HG03520 (cell line): ENCODE measurements at regions not wholly inside any gene's neighbourhood (a gene's known extent, or its start where the extent isn't known, plus 50 kb on each side); places are given as distances from the start of the nearest gene placed in this dataset.
"Not testable (repeated sequence)": the region's sequence is repeated elsewhere in the genome, so short reads cannot be mapped to it uniquely, and the experiment has no call there.

Source experiments
- ATAC-seq: cut with Tn5 transposase; IDR thresholded peaks from one replicate; pipeline ENCODE4 v1.9.1; 2021; ENCODE audit warnings: mild to moderate bottlenecking, moderate library complexity; ENCODE audit not compliant: unreplicated experiment

DNA sequence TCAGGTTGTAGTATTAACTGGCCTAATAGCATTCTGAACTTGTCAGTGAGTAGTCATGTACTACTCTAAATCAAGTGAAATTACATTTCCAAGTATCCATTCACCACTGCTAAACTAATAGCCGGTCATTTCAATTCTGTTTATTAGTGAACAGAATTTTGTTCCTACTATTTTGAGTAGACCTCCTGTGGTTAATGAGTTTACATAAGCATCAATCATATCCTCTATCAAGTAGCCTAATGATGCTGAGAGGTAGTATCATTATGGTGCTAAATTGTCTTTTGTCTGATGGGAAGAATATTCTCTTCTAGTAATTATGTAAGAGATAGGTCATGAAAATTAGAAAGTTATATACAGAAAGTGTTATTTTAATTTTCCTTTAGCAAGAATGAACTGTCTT is 602.8 kb downstream of the KCNT2 start:
- ATAC-seq, result no peak

DNA sequence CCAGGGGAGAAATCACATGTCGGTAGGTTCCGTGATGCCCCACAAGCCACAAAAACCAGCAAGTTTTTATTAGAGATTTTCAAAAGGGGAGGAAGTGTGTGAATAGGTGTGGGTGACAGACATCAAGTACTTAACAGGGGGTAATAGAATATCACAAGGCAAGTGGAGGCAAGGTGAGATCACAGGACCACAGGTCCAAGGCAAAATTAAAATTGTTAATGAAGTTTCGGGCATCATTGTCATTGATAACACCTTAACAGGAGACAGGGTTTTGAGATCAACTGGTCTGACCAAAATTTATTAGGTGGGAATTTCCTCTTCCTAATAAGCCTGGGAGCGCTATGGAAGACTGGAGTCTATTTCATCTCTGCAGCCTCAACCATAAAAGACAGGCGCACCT is 603.9 kb downstream of the KCNT2 start:
- ATAC-seq, result not testable (repeated sequence)

DNA sequence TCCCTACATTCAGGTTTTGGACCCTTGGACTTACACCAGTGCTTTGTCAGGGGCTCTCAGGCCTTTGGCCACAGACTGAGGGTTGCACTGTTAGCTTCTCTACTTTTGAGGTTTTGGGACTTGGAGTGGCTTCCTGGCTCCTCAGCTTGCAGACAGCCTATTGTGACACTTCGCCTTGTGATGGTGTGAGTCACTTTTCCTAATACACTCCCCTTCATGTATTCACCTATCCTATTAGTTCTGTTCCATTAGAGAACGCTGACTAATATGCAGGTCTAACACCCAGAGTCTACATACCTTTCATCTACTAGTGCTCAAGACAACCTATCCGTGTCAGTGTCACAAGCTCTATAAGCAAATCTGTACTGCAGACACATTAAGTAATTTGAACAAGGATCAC is 605.3 kb downstream of the KCNT2 start:
- ATAC-seq, result no peak

DNA sequence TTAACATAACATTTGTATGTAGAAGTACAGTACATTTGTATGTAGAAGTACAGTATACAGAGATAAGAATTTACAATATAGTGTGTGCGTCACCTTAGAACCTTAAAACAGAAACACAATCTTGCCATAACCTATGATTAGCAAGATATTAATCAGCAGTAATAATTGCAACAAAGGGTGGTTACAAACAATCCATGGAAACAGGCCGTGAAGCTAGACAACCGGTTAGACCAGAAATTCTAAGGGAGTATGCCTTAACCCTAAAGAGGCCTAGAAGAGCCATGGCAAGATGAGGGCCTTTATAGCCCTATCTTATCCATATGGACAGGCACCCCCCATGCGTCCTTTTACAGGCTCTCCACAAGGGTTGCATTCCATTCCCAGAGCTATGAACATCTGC is 605.9 kb downstream of the KCNT2 start:
- ATAC-seq, result not testable (repeated sequence)

DNA sequence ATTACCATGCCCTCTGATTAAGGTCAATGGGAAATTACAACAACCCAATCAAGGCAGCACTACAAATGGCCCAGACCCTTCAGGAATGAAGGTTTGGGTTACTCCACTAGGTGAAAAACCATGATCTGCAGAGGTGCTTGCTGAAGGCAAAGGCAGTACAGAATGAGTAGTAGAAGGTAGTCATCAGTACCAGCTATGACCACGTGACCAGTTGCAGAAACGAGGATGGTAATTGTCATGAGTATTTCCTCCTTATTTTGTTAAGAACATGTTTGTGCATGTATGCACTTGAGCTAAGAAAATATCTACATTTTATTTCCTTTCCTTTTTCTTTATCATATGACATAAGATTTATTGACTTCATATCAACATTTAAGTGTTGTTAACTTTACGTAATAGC is 607.1 kb downstream of the KCNT2 start:
- no peak for ATAC-seq

DNA sequence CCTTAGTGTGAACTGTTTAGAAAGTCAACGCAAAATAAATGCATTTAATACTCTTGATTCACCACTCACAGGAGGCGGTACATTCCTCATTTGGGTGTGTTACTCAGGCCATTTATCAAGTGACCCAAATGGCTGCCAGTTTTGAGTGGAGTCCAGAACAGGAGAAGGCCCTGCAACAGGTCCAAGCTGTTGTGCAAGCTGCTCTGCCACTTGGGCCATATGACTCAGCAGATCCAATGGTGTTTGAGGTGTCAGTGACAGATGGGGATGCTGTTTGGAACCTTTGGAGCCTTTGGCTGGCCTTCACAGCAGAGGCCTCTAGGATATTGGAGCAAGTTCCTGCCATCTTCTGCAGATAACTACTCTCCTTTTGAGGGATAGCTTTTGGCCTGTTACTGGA is 609.2 kb downstream of the KCNT2 start:
- no peak for ATAC-seq

DNA sequence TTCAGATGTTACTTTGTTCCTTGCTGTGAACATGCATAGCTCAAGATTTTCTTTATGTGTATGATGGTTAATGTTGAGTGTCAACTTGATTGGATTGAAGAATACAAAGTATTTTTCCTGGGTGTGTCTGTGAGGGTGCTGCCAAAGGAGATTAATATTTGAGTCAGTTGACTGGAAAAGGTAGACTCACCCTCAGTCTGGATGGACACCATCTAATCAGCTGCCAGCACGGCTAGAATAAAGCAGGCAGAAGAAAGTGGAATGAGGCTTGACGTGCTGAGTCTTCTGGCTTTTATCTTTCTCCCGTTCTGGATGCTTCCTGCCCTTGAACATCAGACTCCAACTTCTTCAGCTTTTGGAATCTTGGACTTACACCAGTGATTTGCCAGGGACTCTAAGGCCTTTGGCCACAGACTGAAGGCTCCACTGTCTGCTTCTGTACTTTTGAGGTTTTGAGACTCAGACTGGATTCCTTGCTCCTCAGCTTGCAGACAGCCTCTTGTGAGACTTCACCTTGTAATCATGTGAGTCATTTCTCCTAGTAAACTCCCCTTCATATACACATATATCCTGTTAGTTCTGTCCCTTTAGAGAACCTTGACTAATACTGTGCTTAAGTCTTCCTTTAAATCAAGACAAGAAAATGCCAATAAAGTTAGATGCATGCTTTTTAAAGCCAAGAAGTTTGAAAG is 626.6 kb downstream of the KCNT2 start:
- ATAC-seq, result no peak

DNA sequence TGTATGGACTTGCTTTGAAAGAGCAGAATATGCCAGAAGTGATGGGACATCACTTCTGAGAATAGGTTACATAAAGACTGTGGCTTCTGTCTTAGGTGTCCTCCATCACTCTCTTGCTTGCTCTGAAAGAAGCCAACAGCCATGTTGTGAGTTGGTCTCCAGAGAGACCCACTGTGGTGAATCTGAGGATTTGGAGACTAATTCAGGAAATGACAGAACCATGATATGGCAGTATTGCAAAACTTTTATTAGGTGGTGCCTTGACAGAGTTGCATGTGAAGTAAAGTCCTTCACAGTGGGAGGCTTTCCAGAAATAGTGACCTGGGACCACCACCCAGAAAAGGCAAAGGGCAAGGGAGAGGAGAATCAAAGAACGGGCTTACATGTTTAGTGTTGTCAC is 628.6 kb downstream of the KCNT2 start:
- no peak for ATAC-seq

DNA sequence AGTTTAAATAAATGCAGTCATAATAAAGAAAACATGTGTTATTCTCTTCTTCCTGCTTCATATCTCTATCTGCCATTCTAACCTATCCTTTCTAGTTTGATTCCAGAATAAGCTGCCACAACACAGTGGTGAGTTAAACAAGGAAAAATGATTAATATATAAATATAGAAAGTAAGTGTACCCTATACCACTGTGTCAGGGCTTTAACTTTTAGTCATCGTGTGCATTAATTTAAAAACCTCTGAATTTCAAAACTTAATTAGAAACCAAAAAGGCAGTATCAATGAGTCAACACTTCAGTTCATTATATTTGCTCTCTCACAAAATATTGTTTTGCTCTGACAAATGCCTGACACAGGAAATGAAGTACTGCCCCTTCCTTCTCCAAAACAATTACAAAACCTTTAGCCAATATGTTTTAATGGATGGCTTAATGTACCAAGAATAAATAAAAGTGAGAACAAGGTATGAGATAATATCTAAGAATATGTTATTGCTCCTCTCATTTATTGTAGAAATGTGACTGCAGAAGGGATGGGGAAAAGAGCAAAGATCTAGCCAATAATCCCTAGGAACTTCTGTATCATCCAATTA is 634.8 kb downstream of the KCNT2 start:
- ATAC-seq, result no peak

DNA sequence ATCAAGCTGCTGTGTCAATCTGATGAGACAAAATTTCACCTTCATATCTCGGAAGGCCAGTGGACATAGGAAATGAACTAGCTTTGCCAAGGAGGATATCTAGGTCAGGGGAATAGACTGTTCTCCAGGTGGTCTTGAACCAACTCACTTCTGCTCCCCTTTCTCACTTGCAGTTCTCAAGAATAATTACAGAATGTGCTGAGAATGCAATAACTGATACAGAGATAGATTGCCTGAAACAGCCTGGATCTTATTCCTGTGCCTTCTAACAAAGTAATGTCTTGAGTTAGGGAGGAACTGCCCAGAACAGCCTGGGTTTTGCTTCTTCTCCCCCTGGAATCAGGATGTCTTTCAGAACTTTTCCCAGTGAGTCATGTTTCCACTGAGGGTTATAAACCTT is 636.7 kb downstream of the KCNT2 start:
- ATAC-seq, result no peak

DNA sequence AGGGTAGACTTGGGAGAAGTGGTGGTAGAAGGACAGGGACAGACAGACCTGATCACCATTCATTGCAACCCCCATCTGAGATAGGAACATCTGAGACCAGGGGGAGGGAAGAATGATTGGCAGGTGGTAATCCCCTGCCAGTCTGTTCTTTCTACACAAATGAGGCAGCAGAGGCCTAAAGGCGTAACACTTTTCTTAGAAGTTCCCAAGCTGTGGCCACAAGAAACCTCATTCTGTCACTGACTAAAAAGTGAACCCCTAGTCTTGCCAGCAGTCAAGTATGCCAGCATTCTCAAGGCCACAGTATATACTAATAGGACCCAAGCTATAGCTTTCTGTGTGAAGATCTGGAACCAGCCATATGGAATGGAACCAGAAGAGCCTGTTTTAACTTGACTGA is 638.0 kb downstream of the KCNT2 start:
- ATAC-seq, result no peak

DNA sequence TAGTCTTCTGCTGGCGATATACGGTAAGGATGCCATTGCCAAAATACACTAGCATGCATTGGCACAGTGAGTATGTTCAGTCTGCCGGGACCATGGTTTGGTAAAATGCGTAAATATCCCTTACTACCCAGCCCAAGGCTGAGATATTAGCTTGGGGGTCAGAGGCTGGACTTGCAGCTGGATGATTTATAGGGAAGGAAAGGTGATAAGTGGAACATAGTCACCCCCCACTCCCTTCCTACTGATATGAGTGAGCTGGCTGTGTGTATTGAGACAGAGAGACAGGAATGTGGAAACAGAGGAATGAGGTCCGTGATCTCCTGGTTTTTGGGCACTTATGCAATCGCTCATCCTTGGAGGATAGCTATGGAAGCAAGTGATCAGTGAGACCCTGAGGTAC is 642.8 kb downstream of the KCNT2 start:
- ATAC-seq, result no peak

DNA sequence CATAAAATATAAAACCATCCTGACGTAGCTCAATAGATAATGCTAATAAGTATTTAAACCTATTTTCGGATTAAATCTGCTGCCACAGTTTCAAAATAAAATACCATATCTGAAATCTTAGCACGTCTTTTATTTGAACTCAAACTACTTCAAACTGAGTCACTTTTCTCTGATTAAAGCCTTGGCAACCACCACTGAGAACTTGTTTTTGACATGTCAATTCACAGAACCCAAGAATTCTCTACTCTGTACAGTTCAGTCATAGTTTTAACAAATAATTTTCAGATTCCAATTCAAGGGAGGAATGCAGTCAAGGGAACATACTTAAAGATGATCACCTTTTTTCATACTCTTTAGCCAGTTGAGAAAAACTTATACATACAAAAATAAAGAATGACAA is 643.2 kb downstream of the KCNT2 start:
- ATAC-seq, result no peak

DNA sequence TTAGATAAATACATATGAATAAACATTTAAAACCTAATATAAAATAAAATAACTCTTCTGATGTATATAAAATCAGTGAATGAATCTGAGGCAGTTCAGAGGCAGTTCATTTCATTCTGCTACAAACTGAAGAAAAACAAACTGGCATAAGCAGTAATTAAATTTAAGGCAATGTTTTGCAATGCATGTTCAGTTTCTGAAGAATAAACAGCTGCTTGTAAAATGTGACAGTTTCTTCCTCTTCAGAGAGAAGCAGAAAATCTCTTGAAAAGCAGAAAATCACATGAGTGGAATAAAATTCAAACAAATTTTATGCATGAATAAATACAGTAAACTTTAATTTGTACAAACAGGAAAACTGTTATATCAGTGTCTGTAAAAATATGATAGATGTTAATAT is 643.7 kb downstream of the KCNT2 start:
- no peak for ATAC-seq

DNA sequence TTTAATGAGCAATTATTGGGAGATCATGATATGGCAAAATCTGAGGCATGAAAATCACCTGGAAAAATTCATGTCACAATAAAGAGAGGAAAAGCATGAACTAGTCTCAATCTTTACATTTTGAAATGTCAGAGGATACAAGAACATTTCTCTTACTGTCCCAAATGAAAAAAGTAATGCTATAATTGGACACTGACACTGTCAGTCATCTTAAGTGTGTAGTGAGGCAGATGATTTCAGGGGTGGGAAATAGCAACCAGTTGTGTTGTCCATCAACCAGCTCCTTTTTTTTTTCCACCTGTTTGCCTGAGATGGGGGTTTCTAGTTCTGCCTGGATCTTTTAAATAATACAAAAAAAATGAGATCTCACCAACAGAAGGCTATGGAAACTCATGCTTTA is 646.2 kb downstream of the KCNT2 start:
- no peak for ATAC-seq

DNA sequence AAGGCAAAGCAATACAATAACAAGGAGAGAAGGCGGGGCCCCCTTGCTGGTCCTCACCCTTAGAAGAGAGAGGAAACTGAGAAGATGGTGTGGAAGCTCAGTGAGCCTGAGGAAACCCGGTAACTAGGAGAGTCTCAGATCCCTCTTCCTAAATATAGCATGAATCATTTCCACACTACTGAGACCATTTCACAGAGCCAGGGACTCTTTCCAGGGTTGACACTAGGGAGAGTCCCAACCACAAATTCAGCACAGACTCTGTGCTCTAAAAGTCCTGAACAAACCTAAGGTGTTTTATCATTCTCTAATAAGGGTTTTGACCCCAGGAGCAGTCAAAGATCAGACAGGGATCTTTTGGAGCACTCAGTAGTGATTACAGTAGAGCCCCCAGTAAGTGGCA is 647.7 kb downstream of the KCNT2 start:
- ATAC-seq, result no peak

DNA sequence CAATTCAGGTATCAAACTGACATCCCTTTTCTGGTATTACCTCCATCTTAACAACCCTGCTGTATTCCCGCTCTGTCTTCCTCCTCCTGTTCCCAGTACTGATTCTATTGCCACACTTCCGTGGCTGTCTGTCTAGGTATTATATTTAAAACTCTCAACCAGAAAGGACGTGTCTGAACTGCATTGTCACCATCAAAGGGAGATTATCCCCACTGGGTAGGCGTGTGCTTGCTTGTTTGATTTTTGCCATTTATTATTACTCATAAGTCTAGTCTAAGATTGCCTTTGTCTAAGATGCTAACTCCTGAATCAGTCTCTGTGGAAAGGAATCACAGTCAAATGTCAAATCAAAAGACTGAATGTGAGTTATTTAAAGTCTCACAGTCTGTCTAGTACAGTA is 650.1 kb downstream of the KCNT2 start:
- ATAC-seq, result no peak

DNA sequence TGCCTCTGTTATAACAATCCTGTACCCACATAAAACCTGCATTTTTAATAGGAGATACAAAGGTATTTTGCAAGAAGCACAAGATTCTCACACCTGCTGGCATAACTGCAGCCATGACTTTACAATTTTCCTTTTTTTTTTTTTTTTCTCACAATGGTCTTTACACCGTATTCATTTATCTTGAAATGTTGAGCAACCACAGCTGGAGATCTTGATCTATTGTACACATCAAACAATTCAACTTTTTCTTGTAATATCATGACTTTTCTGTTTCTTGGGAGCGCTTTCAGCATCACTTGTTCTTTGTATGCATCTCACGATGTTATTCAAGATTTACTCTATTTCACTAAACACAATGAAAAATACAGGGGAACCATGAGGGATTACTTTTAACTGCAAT is 651.4 kb downstream of the KCNT2 start:
- ATAC-seq, result no peak

DNA sequence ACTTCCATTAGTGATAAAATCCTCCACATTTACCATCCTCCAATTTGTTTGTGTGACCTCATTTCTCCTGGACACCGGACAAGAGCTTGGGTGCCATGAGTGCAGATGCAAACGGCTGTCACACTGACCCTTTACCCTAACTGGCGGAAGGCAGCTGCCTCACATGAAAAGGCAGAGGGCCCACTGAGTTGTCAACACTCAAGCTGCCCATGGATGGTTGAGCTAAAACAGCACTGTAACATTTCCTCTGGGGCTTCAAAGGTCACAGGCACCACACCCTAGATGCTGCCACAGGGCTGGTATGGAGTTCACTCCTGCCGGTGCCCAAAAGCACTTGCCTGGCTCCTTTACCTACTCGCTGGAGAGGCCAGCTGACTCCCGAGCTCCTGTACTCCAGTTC is 653.4 kb downstream of the KCNT2 start:
- ATAC-seq, result no peak

DNA sequence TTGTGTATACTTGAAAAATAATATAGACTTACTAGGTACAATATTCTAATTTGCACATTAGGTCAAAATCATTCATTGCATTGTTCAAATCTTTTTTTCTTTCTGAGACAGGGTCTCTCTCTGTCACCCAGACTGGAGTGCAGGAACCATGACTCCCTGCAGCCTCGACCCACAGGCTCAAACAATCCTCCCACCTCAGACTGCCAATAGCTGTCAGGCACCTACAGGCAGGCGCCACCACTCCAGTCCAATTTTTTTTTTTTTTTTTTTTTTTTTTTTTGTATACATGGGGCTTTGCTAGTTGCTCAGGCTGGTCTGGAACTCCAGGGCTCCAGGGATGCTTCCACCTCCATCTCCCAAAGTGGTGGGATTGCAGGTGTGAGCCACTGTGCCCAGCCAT is 656.9 kb downstream of the KCNT2 start:
- ATAC-seq, result no peak

DNA sequence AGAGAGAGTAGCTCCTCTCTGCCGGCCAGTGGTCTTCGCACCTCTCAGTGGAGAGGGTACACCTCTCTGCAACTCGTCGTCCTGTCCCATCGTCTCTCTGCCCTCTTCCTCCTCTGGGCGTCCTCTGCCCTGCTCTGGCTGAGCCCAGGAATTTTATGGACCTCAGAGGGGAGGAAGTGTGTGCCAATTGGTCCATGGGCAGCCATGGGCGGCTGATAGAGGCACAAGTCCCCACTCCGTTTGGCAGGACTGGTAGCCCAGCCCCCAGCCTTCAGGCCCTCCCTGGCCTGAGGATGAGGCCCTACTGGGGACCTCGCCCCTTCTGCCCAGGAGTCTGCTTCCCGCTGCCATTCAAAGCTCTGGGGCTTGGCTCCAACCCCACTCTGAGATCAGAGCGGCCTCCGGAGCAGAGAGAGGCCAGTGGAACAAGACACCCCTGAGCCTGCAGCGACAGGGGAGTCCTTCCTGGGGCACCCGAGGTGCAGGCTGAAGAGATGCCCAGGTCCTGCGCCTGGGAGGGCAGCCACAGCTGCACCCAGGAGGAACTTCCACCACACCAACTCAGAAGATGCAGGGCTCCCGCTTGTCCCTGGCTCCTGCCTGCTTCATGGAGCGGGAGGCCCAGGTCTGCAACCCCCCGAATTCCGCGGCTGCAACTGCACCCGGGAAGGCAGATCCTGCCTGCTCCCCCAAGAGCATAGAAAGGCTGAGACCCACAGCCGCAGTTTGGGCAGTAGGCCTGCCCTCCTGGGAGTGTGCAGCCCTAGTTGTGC is 659.9 kb downstream of the KCNT2 start:
- ATAC-seq, result no peak

DNA sequence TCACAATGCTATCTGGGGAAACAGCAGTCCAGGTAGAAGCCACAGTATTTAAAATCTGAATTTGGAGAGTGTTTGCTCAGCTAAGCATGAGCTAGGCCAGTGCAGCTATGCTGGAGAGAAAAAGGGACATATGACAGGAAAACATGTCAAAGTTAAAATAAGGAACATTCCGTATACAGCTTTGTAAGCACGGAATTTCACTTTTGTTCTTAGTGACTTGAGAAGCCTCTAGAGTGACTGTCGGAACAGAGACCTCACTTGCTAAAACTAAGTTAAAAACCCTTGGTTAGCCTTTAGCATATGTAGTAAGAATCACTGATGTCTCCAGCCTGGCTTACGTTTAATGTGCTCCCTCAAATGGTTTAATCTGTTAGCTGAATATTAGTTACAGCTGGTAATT is 661.7 kb downstream of the KCNT2 start:
- no peak for ATAC-seq
